ENCODE measurements at regions not wholly inside any gene's neighbourhood (a gene's known extent, or its start where the extent isn't known, plus 50 kb on each side); places are given as distances from the start of the nearest gene placed in this dataset.

- ATAC-seq (no peak), DNase-seq (ENCODE audit: extremely low read depth in 1 of 4, low spot score in 3 of 4) (no peak), FAIRE-seq (no peak)
- ChIA-PET POLR2A (interaction anchor here (0.6 kb wide), 1 partner anchor 12 kb away, joined by 3 read pairs; no protein-coding TSS in a partner anchor), CTCF (ENCODE audit: low intra/inter-chr PET ratio) (no interaction called here)
- Histone ChIP-seq H3K4me1 (replicated peaks in 1 of 2; ENCODE audit: control insufficient read depth in 2 of 2, insufficient read depth in 2 of 2, low read length in 2 of 2) (no peaks in the 10 kb centered on the region), H3K9me3 (replicated peaks; ENCODE audit: control insufficient read depth, insufficient read depth, low read depth, low read length) (no peaks in the 10 kb centered on the region), H3K9me1 (ENCODE audit: control insufficient read depth, insufficient read depth, low read length) (no peaks in the 10 kb centered on the region), H4K20me1 (replicated peaks; ENCODE audit: control insufficient read depth, insufficient read depth, low read length) (no peaks in the 10 kb centered on the region), H3K36me3 (ENCODE audit: control insufficient read depth, insufficient read depth, low read length) (no peaks in the 10 kb centered on the region), H2AFZ (ENCODE audit: low read depth, low read length) (no peak overlapping the region), H3K4me3 (no peak overlapping the region), H3K79me2 (ENCODE audit: control insufficient read depth, insufficient read depth, low read length) (no peaks in the 10 kb centered on the region), H3K27ac (ENCODE audit: extremely low read depth, low read depth, low read length) (no peak overlapping the region), H3K9ac (ENCODE audit: insufficient read depth in 1 of 2, low read depth in 2 of 2, low read length in 2 of 2) (no peak overlapping the region), H3K4me2 (ENCODE audit: insufficient read depth, low read length) (no peak overlapping the region), H3K27me3 (ENCODE audit: control insufficient read depth in 2 of 2, insufficient read depth in 2 of 2, low read length in 2 of 2) (no peaks in the 10 kb centered on the region)
- intact Hi-C loops (cut with micrococcal nuclease): no loop called here
- no TSS peak for BruUV-seq (replicated peaks)
- WGBS (ENCODE audit: insufficient coverage, low coverage, missing lambda C conversion rate): 0% methylated on average over 4 of the region's 4 CpGs
- in situ Hi-C loops (cut with MboI): no loop called here
- TF ChIP-seq HCFC1 (IDR thresholded peaks at IDR 0.05; ENCODE audit: low read depth, low read length) (no peak), ASH1L (IDR thresholded peaks at IDR 0.05; ENCODE audit: borderline replicate concordance, low read depth, partially characterized antibody) (no peak), THAP12 (CRISPR knock-in tag; IDR thresholded peaks at IDR 0.05) (no peak), DNMT1 (IDR thresholded peaks at IDR 0.05) (no peak), CREB3L1 (IDR thresholded peaks at IDR 0.05; ENCODE audit: borderline replicate concordance, low read depth) (no peak), PHB (CRISPR knock-in tag; IDR thresholded peaks at IDR 0.05) (no peak), RFX7 (CRISPR knock-in tag; IDR thresholded peaks at IDR 0.05) (no peak), GTF2E2 (tag; IDR thresholded peaks at IDR 0.05) (no peak), ETS2 (tag; IDR thresholded peaks at IDR 0.05; ENCODE audit: borderline replicate concordance, poor library complexity, severe bottlenecking) (no peak), NKRF (IDR thresholded peaks at IDR 0.05; ENCODE audit: borderline replicate concordance) (no peak), MEF2A (IDR thresholded peaks at IDR 0.05; ENCODE audit: control insufficient read depth, low read depth, low read length) (no peak), SIX5 (IDR thresholded peaks at IDR 0.05; ENCODE audit: borderline replicate concordance in 1 of 2, insufficient read depth in 1 of 2, low read depth in 1 of 2, low read length in 2 of 2) (no peak), THRA (IDR thresholded peaks at IDR 0.05) (no peak)
Measured at GRCh38 chr14:89650077-89650978, 233.3 kb upstream of the FOXN3 start.
